ENCODE measurements at regions not wholly inside any gene's neighbourhood (a gene's known extent, or its start where the extent isn't known, plus 50 kb on each side); places are given as distances from the start of the nearest gene placed in this dataset.

GRCh38 chr2:203619267-203619878 is 84.3 kb upstream of the RAPH1 start (continued):
- no peak for TF ChIP-seq CHD7 (IDR thresholded peaks at IDR 0.05; ENCODE audit: insufficient replicate concordance, low read length)
- TF ChIP-seq JUN (IDR thresholded peaks at IDR 0.05; ENCODE audit: low read depth, low read length), result no peak
- no peak for TF ChIP-seq HDAC6 (IDR thresholded peaks at IDR 0.05; ENCODE audit: low read depth, low read length)
- TF ChIP-seq KDM5A (IDR thresholded peaks at IDR 0.05; ENCODE audit: low read length), result no peak
